ENCODE measurements at regions not wholly inside any gene's neighbourhood (a gene's known extent, or its start where the extent isn't known, plus 50 kb on each side); places are given as distances from the start of the nearest gene placed in this dataset.

- DNase-seq = no peak
- TF ChIP-seq CTCF (IDR thresholded peaks at IDR 0.05; ENCODE audit: low read length) (no peak), EZH2 (optimal IDR thresholded peaks at IDR 0.05; ENCODE audit: low read depth, low read length) (no peak), EZH2phosphoT487 (IDR thresholded peaks at IDR 0.05; ENCODE audit: low read length) (no peak)
- Histone ChIP-seq H3K9ac (ENCODE audit: low read length) (no peak overlapping the region), H3K9me3 (replicated peaks; ENCODE audit: insufficient read depth, low read length) (no peaks in the 10 kb centered on the region), H3K4me3 (ENCODE audit: low read length) (no peak overlapping the region), H3K27me3 (replicated peaks; ENCODE audit: insufficient read depth, low read length) (no peaks in the 10 kb centered on the region), H3F3A (ENCODE audit: insufficient read depth, low read length) (no peaks in the 10 kb centered on the region), H3K9me2 (replicated peaks; ENCODE audit: insufficient read depth, low read length) (no peaks in the 10 kb centered on the region), H3K4me2 (ENCODE audit: low read depth, low read length) (no peak overlapping the region), H3K4me1 (ENCODE audit: low read length) (no peaks in the 10 kb centered on the region), H3K79me2 (ENCODE audit: low read length) (no peaks in the 10 kb centered on the region), H3K27ac (ENCODE audit: low read length) (no peak overlapping the region), H3K36me3 (replicated peaks; ENCODE audit: insufficient read depth, low read length) (no peaks in the 10 kb centered on the region), H4K20me1 (ENCODE audit: insufficient read depth, low read length) (no peaks in the 10 kb centered on the region), H2AFZ (ENCODE audit: low read length) (no peak overlapping the region)
Measured at GRCh38 chr13:87607266-87607665, 63.9 kb upstream of the SLITRK5 start.

GRCh38 chr13:87614276-87614675, 56.9 kb upstream of the SLITRK5 start:
- no peak for TF ChIP-seq EZH2phosphoT487 (IDR thresholded peaks at IDR 0.05; ENCODE audit: low read length)
- H3K9me2 ChIP-seq (replicated peaks; ENCODE audit: insufficient read depth, low read length) = no peaks in the 10 kb centered on the region

More at GRCh38 chr13:87614276-87614675, 56.9 kb upstream of the SLITRK5 start:
- Histone ChIP-seq H3K79me2 (ENCODE audit: low read length) (no peaks in the 10 kb centered on the region), H3F3A (ENCODE audit: insufficient read depth, low read length) (no peaks in the 10 kb centered on the region), H3K27me3 (replicated peaks; ENCODE audit: insufficient read depth, low read length) (no peaks in the 10 kb centered on the region), H3K4me2 (ENCODE audit: low read depth, low read length) (no peak overlapping the region), H3K9ac (ENCODE audit: low read length) (no peak overlapping the region), H3K27ac (ENCODE audit: low read length) (no peak overlapping the region), H3K4me3 (ENCODE audit: low read length) (no peak overlapping the region), H3K36me3 (replicated peaks; ENCODE audit: insufficient read depth, low read length) (no peaks in the 10 kb centered on the region), H3K4me1 (ENCODE audit: low read length) (no peaks in the 10 kb centered on the region), H2AFZ (ENCODE audit: low read length) (no peak overlapping the region), H4K20me1 (ENCODE audit: insufficient read depth, low read length) (no peaks in the 10 kb centered on the region), H3K9me3 (replicated peaks; ENCODE audit: insufficient read depth, low read length) (no peaks in the 10 kb centered on the region)
- DNase-seq = no peak

Data from MM.1S (cell line).